AG08395 (cell line): ENCODE measurements at regions not wholly inside any gene's neighbourhood (a gene's known extent, or its start where the extent isn't known, plus 50 kb on each side); places are given as distances from the start of the nearest gene placed in this dataset.

Experiments
- DNase-seq: peaks from one replicate; pipeline ENCODE4 v3.0.0; 2012; ENCODE audit warnings: mixed read lengths, low spot score

GRCh38 chr2:103276869-103277268 lies 515.0 kb downstream of the TMEM182 start:
- DNase-seq, result no peak

GRCh38 chr2:103284750-103285149 lies 522.9 kb downstream of the TMEM182 start:
- no peak for DNase-seq

- DNase-seq, result no peak
These were observed 523.5 kb downstream of the TMEM182 start for GRCh38 chr2:103285354-103285753.

- DNase-seq, result no peak
These were observed 525.9 kb downstream of the TMEM182 start for GRCh38 chr2:103287746-103288145.

GRCh38 chr2:103288696-103289095 lies 526.9 kb downstream of the TMEM182 start:
- no peak for DNase-seq

GRCh38 chr2:103289105-103289725 lies 527.4 kb downstream of the TMEM182 start:
- DNase-seq, result no peak

GRCh38 chr2:103292573-103292972 lies 530.7 kb downstream of the TMEM182 start:
- no peak for DNase-seq

- DNase-seq, result no peak
These were observed 531.4 kb downstream of the TMEM182 start for GRCh38 chr2:103293067-103293741.

- no peak for DNase-seq
These were observed 531.9 kb downstream of the TMEM182 start for GRCh38 chr2:103293742-103294077.

GRCh38 chr2:103294420-103294819 lies 532.6 kb downstream of the TMEM182 start:
- no peak for DNase-seq

- DNase-seq, result no peak
These were observed 533.8 kb downstream of the TMEM182 start for GRCh38 chr2:103295591-103295990.

GRCh38 chr2:103324671-103325070 lies 562.8 kb downstream of the TMEM182 start:
- DNase-seq, result no peak

GRCh38 chr2:103327386-103327785 lies 565.6 kb downstream of the TMEM182 start:
- no peak for DNase-seq

GRCh38 chr2:103327966-103328365 lies 566.1 kb downstream of the TMEM182 start:
- DNase-seq, result no peak

- no peak for DNase-seq
These were observed 573.6 kb downstream of the TMEM182 start for GRCh38 chr2:103335403-103335802.

- no peak for DNase-seq
These were observed 577.0 kb downstream of the TMEM182 start for GRCh38 chr2:103338819-103339218.

GRCh38 chr2:103346780-103347179 lies 584.9 kb downstream of the TMEM182 start:
- no peak for DNase-seq

GRCh38 chr2:103353774-103354173 lies 591.9 kb downstream of the TMEM182 start:
- no peak for DNase-seq

- no peak for DNase-seq
These were observed 593.5 kb downstream of the TMEM182 start for GRCh38 chr2:103355287-103355686.

GRCh38 chr2:103361712-103362111 lies 599.9 kb downstream of the TMEM182 start:
- no peak for DNase-seq

GRCh38 chr2:103363639-103364038 lies 601.8 kb downstream of the TMEM182 start:
- no peak for DNase-seq

GRCh38 chr2:103364177-103364576 lies 602.3 kb downstream of the TMEM182 start:
- no peak for DNase-seq

GRCh38 chr2:103365071-103365470 lies 603.2 kb downstream of the TMEM182 start:
- DNase-seq, result no peak

- no peak for DNase-seq
These were observed 606.0 kb downstream of the TMEM182 start for GRCh38 chr2:103367877-103368276.
